ENCODE measurements at regions not wholly inside any gene's neighbourhood (a gene's known extent, or its start where the extent isn't known, plus 50 kb on each side); places are given as distances from the start of the nearest gene placed in this dataset.

- DNase-seq, result no peak
These were observed 309.4 kb downstream of the SEC14L1 start for GRCh38 chr17:77449908-77450741.

- DNase-seq, result no peak
These were observed 310.0 kb downstream of the SEC14L1 start for GRCh38 chr17:77450742-77451244.

GRCh38 chr17:77451245-77451893, 310.6 kb downstream of the SEC14L1 start:
- peak; percentile 62 to 67 for DNase-seq

- no peak for DNase-seq
These were observed 311.4 kb downstream of the SEC14L1 start for GRCh38 chr17:77451894-77452852.

- peak; percentile 46 to 61 for DNase-seq
These were observed 313.0 kb downstream of the SEC14L1 start for GRCh38 chr17:77453613-77454241.

- no peak for DNase-seq
These were observed 313.7 kb downstream of the SEC14L1 start for GRCh38 chr17:77454242-77455095.

- no peak for DNase-seq
These were observed 314.5 kb downstream of the SEC14L1 start for GRCh38 chr17:77455111-77455890.

- DNase-seq, result no peak
These were observed 315.1 kb downstream of the SEC14L1 start for GRCh38 chr17:77455891-77456260.

- DNase-seq, result peak in 1 of 2 donors; percentile 54
These were observed 315.6 kb downstream of the SEC14L1 start for GRCh38 chr17:77456271-77456950.

- DNase-seq, result peak in 1 of 2 donors; percentile 47
These were observed 316.3 kb downstream of the SEC14L1 start for GRCh38 chr17:77456951-77457548.

- no peak for DNase-seq
These were observed 316.9 kb downstream of the SEC14L1 start for GRCh38 chr17:77457572-77458201.

GRCh38 chr17:77458202-77459017, 317.6 kb downstream of the SEC14L1 start:
- DNase-seq, result no peak

- no peak for DNase-seq
These were observed 318.4 kb downstream of the SEC14L1 start for GRCh38 chr17:77459018-77459755.

- no peak for DNase-seq
These were observed 319.8 kb downstream of the SEC14L1 start for GRCh38 chr17:77460514-77461046.

GRCh38 chr17:77461277-77462057, 320.7 kb downstream of the SEC14L1 start:
- no peak for DNase-seq

GRCh38 chr17:77462090-77462489, 321.3 kb downstream of the SEC14L1 start:
- DNase-seq, result peak; percentile 42 to 50

All from CD4-positive, alpha-beta T cell treated with Interleukin-1 beta for 1 hour (primary cell).